ENCODE measurements at regions not wholly inside any gene's neighbourhood (a gene's known extent, or its start where the extent isn't known, plus 50 kb on each side); places are given as distances from the start of the nearest gene placed in this dataset.
"Not testable (repeated sequence)": the region's sequence is repeated elsewhere in the genome, so short reads cannot be mapped to it uniquely, and the experiment has no call there.

DNA sequence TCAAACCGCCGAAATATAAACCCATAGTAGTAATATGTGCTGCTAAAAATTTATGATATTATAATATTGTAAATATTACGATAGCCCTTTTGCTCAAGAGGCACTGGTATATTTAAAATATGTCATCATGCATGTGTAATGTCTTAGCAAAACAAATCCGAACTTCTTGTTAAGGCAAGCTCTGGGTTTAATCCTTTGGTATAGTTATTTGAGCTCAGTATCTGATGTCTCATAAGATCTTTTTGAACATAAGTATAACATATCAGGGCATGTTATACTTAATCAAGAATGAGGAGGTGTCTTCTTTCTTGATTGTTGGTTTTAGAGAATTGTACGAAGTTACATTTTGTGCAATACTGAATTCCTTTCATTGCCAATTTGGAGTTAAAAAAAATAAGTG lies 154.1 kb upstream of the CBLB start:
- no peak for DNase-seq (ENCODE audit: low spot score)

DNA sequence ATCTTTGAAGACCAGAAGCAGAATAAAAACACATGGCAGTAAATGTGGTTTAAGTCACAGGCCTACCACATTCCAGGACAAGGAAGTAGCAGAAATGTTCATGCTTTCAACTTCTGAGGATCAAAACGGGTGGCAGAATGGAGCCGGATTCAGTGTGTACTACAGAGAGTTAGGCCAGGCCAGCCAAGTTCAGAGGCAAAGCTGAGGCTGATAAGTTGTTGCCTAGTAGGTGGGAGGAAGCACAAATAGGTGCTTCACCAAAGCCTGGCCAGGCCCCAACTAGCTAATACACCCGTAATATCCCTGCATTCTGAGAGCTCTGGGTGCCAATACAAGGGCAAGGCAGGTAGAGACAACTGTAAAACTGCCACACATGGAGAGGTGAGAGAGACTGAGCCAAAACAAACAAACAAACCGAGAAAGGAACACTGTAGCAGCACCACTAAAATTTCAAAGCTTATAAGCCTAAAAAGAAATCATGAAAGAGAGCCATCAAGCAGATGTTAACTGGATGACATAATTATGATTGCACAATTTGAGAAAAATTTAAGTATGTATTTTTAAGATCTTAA lies 156.4 kb upstream of the CBLB start:
- no peak for DNase-seq (ENCODE audit: low spot score)

DNA sequence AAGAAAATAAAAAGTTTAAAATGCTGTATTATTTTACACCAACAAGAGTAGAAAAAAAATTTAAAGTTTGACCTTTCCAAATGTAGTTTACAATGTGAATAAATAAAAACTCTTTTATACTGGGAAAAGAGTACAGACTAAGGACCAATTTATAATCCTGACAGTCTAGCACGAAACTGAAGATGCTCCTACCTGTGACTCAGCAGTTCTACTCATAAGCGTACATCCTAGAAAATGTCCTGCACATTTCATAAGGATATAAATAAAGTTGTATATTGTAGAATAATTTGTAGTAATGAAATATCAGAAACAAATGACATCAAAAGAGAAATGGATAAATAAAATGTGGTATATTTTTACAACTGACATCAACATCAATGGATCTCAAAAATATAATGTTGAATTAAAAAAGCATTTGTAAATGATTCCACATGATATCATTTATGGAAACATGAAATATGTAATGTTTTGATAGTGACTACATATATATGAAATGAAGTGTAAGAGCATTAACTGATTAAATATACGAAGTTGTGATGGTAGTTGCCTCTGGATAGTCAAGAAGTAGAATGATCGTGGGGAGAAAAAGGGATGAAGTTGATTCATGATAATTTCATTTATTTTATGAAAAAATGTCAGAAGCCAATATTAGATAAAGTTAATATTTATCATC lies 161.3 kb upstream of the CBLB start:
- no peak for DNase-seq (ENCODE audit: low spot score)

DNA sequence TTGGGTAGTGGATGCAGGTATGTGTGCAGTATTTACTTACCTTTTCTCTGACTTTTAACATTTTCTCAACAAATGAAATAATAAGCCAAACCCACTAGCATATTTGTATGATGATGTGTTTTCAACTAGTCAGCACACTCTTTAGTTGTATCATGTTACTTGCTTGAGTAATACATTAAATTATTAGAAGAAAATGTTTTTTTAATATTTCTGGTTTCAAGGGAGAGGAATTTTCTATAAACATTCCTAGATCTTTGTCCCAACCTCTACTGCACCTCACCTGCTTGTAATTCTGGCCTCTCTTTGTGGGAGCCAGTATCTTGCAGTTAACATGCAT lies 161.8 kb upstream of the CBLB start:
- no peak for DNase-seq (ENCODE audit: low spot score)

DNA sequence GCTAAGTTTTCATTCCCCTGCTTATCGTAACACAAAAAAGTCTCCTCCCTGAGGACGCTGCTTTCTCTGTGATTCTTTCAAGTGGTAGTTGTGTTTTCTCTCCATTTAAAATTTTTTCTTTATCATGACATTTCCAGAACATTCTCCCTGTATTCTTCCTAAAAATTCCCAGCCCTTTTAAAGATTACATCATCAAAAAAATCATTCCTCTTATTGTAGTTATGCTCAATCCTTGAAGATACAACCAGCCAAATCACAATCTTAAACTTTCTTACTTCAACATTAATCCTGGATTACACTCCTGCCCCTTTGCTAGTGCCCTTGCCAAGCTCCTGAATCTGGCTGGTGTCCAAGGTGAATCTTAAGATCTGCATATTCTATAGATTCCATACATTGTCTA lies 163.7 kb upstream of the CBLB start:
- no peak for DNase-seq (ENCODE audit: low spot score)

DNA sequence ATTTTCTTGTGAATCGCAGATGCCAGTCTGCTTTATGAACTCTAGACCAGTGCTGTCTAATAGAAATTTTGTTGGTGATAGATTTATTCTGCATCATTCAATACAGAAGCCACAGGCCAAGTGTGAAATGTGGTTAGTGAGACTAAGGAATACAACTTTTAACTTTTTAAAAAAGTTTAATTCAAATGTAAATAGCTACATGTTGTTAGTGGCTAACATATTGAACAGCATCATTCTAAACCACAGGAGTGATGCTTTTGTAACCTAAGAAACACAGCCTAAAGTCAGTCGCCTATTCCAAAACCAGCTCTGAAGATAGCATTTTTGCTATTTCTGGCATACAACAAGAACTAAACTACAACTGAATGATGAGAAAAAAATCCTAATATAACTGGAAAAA lies 164.8 kb upstream of the CBLB start:
- DNase-seq (ENCODE audit: low spot score), result no peak

DNA sequence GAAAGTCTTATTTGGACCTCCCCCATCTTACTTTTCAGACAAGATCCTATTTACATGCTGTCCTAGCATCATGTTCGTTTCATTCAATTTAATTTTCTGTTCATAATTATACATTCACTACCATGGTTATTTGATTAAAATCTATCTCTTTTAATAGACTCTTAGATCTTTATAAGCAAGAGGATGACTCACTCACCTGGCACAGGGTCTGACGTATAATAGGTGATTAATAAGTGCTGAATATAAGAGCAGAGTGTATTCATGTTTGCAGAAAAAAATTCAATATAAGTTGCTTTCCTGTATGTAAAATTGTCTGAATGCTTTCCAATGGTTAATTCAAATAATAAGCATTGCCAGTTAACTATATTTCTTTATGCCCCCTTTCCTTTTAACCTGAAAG lies 165.5 kb upstream of the CBLB start:
- DNase-seq (ENCODE audit: low spot score), result no peak

DNA sequence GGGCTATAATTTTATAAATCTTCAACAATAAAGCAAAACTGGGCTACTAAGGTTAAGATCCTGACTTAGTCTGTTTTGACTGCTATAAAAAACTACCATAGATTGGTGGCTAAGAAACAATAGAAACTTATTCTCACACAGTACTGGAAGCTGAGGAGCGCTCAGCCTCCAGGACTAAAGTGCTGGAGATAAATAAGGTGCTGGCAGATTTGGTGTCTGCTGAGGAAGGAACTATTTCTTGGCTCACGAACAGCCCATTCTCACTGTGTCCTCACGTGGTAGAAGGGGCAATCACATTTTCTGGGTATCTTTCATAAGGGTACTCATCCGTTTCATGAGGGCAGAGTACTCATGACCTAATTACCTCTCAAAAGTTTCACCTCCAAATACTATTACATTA lies 166.8 kb upstream of the CBLB start:
- no peak for DNase-seq (ENCODE audit: low spot score)

DNA sequence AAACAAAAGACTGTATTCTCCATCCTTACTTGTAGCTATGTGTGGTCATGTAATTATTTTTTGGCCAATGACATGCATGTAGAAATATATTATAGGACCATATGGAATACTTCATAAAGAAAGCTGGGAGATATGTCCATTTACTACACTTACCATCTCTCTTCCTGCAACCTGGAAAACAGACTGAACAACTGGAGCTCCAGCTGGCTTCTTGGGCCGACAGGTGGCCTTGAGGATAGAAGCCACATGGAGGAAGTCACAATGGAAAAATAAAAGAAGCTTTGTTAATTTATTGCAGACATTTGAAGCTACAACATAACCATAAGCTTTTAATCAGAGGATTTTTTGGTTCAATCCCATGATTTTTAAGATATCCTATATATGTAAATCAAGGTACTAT lies 167.9 kb upstream of the CBLB start:
- DNase-seq (ENCODE audit: low spot score), result no peak

DNA sequence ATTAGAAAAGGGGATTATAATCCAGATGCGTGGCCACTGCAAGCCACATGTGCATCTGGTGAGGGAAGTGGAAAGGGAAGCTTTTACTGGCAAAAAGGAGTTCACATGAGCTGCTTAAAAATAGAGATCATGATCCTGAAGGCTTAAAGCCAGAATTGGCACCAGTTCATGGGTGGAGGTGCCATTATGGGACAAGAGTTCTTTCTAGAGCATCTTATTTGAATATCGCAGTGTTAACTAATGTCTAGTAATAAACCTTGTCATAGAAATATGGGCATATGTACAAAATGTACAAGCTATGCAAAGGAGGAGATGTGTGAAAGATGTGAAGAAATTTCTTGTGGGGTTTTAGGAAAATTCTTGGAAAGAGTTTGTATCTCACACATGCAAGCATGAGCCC lies 178.4 kb upstream of the CBLB start:
- no peak for DNase-seq (ENCODE audit: low spot score)

DNA sequence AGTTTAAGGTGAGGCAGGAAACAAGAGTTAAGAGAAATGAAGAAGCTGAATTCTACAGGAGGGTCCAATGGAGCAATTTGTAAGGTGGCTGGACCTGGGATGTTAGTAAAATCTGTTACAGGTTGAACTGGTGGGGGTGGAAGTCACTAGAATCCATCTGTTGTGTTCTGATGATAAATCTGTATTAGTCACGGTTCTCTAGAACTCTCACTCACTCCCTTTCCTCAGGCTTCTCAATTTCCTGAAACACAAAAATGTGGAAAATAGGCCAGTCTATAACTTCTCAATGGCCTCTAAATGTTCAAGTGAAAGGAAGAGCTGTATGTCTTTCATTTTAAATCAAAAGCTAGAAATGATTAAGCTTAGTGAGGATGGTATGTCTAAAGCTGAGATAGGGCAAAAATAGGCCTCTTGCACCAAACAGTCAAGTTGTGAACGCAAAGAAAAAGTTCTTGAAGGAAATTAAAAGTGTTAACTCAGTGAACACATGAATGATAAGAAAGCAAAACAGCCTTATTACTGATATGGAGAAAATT lies 180.2 kb upstream of the CBLB start:
- DNase-seq (ENCODE audit: low spot score), result no peak

DNA sequence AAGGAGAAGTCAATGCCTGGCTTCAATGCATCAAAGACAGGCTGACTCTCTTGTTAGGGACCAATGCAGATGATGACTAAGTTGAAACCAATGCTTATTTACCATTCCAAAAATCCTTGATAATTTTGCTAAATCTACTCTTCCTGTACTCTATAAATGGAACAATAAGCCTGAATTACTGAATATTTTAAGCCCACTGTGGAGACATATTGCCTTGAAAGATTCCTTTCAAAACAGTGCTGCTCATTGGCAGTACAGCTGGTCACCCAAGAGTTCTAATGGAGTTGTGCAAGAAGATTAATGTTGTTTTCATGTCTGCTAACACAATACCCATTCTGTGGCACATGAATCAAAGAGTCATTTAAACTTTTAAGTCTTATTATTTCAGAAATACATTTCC lies 181.0 kb upstream of the CBLB start:
- no peak for DNase-seq (ENCODE audit: low spot score)

DNA sequence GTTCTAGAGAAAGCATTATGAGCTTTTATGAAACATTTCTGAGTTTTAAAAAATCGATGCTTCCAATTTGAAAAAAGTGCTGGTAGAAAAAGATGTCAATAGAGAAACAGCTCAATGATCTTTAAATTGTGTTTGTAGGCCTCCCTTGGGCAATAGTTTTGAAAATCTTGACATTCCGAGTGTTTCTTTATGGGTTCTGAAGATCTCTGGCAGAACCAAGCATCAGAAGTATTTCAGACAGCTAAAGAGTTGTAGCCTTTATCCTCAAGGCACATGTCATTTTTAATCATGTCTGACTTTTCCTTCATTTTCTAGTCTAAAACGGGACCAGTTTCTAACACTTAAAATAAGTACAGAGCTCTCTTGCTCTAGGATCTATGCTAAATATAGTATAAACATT lies 188.1 kb upstream of the CBLB start:
- no peak for DNase-seq (ENCODE audit: low spot score)

DNA sequence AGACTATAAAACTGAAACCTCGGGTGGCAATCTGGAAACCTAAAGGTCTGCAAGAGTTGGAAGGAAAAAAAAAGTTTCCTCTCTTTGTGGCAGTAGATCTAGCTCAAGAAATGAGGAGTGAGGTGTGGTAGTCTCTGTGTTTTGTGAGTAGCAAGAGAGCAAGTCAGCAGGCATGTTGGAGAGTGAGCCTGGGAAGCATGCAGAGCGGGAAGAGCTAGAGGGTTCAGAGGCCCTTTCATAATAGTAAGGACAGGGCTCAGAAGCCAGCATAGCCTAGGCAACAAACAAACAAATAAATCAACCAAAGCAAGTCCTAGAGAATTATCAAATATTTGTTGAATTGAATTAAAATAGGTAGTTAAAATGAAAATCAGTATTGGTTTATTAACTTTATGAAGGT lies 189.7 kb upstream of the CBLB start:
- no peak for DNase-seq (ENCODE audit: low spot score)

DNA sequence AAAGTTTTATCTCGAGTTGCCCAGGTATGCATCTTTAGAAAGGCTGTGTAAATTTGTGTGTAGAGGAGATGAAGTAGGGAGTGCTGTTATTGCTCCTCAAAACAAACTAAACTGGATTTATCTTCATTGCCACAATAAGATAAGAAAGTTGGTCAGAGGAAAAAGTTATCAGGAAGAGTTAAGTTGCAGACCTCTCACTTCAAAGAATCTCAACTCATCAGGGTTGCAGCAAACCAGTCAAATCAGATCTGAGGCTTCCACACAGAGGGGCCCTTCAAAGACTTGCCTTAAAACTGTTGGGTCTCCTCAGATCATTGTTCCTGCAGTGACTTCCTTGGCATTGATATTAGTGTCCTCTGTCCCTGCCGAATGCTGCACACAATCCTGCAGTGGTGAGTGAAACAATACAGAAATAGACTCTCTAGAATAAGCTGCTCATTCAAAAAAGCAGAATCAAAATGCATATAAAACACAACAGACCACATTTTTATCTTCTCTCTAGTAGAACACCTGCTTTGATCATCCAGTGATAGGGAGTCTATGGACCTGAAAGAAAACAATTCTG lies 191.2 kb upstream of the CBLB start:
- DNase-seq (ENCODE audit: low spot score), result no peak

DNA sequence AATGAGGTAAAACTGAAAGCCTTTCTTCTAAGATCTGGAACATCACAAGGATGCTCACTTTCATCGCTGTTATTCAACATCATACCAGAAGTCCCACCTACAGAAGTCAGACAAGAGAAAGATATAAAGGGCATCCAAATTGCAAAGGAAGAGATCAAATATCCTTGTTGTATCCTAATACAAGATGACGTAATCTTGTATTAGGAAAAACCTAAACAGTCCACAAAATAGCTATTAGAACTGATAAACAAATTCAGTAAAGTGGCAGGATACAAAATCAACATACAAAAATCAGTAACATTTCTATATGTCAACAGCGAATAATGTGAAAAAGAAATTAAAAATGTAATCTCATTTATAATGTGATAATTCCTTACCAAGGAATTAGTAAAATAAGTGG lies 195.1 kb upstream of the CBLB start:
- no peak for DNase-seq (ENCODE audit: low spot score)

DNA sequence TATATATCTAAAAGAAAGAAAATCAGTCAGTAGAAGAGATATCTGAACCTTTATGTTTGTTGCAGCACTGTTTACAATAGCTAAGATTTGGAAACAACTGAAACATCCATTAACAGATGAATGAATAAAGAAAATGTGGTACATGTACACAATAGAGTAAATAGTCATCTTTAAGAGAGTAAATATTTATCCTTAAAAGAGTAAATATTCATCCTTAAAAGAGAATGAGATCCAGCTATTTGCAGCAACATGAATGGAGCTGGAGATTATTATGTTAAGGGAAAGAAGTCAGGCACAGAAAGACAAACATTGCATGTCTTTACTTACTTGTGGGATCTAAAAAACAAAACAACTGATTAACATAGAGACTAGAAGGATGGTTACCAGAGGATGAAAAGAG lies 197.0 kb upstream of the CBLB start:
- no peak for DNase-seq (ENCODE audit: low spot score)

DNA sequence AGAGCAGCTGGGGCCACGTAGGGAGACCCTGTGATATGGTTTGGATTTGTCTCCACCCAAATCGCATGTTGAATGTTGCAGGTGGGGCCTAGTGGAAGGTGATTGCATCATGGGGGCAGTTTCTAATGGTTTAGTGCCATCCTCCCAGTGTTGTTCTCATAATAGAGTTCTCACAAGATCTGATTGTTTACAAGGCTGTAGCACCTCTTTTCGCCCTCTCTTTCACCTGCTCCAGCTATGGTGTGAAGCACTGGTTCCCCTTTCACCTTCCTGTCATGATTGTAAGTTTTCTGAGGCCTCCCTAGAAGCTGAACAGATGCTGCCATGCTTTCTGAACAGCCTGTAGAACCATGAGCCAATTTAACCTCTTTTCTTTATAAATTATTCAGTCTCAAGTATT lies 198.9 kb upstream of the CBLB start:
- no peak for DNase-seq (ENCODE audit: low spot score)

DNA sequence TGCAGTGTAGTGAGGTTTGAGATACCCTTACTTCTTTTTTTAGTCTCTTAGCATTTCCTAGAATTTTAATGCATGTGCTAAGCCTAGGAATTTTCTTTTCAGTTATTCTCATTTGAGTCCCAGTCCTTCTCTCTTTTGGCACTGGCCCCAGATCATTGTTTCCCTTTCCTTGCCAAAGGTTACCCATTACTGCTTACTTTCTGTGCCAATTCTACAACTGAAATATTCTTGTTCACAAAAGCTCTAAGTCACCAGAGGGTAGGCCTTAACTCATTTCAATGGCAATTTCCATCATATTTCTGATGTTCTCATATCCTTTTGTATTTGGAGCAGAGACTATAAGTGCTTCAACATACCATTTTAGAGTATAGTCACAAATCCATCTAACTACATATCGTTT lies 199.6 kb upstream of the CBLB start:
- no peak for DNase-seq (ENCODE audit: low spot score)

DNA sequence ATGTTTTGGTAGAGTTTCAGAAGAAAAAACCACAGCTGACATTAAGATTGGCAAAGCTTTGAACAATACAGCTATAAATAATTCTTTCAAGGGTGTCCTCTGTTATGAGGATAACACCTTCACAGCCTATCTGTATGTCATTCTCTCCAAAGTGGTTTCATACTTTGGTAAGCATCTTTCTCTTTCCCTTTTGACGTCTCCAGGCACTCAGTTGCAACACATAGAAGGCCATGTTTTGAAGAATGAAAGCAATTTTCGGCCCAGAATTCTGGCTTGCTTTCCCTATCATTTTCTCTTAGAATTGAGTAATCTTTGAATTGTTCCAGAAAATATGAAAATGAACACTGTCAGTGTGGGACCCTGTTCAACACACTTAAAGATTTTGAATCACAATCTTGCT lies 200.0 kb upstream of the CBLB start:
- DNase-seq (ENCODE audit: low spot score), result no peak

DNA sequence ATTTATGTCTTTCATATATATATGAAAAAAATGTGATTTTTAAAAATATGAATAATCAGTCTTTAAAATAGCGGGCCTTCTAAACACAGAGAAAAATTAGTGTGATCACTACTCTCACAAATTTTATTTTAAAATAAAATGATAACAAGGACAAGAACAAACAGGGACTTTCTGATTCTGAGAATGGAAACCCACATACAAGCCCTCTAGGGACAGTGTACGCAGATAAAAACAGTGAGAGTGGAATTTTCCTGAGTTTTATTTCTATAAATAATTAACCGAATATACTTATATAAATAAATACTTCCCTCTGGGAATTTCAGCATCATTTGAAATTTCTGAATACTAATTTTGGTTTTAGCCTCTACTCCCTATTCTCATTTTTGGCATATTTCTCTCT lies 201.4 kb upstream of the CBLB start:
- DNase-seq (ENCODE audit: low spot score), result no peak

DNA sequence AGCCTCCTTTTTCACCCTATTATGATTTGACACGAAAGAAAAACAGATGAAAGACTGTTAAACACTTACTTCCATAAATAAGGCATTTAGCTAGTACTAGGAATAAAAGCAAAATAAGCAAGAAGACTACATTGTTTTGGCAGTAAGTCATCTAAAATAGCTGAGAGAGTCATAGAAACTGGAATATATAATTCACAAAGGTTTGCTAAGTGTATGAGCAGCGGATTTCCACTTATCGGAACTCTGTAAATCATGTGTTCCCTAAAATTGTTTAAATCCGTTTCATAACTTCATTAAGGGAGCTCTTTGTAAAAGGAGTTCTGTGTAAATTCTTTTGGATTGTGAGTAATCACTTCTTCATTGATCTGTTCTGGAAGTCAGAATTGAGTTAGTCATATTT lies 202.5 kb upstream of the CBLB start:
- no peak for DNase-seq (ENCODE audit: low spot score)

DNA sequence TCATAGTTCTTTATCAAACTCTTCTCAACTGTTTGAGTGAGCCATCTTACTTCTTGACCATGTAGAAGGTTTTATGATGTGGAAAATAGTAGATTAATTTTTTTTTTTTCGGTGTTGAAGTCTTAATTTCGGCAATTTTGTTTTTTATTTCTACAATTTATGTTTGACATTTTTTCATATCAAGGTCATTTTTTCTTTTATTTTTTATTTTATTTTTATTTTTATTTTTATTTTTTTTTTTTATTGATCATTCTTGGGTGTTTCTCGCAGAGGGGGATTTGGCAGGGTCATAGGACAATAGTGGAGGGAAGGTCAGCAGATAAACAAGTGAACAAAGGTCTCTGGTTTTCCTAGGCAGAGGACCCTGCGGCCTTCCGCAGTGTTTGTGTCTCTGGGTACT lies 203.8 kb upstream of the CBLB start:
- DNase-seq (ENCODE audit: low spot score), result not testable (repeated sequence)

DNA sequence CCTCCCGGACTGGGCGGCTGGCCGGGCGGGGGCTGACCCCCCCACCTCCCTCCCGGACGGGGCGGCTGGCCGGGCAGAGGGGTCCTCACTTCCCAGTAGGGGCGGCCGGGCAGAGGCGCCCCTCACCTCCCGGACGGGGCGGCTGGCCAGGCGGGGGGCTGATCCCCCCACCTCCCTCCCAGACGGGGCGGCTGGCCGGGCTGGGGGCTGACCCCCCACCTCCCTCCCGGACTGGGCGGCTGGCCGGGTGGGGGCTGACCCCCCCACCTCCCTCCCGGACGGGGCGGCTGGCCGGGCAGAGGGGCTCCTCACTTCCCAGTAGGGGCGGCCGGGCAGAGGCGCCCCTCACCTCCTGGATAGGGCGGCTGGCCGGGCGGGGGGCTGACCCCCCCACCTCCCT lies 205.0 kb upstream of the CBLB start:
- DNase-seq (ENCODE audit: low spot score), result not testable (repeated sequence)
